HUDEP-2 (cell line): ENCODE measurements at regions not wholly inside any gene's neighbourhood (a gene's known extent, or its start where the extent isn't known, plus 50 kb on each side); places are given as distances from the start of the nearest gene placed in this dataset.

Source experiments
- DNase-seq, 76 experiments: peaks; one replicate each; lab custom pipeline; 2025; ENCODE audit not compliant: unreplicated experiment in 76 of 76; lab: John Stamatoyannopoulos, UW

DNA sequence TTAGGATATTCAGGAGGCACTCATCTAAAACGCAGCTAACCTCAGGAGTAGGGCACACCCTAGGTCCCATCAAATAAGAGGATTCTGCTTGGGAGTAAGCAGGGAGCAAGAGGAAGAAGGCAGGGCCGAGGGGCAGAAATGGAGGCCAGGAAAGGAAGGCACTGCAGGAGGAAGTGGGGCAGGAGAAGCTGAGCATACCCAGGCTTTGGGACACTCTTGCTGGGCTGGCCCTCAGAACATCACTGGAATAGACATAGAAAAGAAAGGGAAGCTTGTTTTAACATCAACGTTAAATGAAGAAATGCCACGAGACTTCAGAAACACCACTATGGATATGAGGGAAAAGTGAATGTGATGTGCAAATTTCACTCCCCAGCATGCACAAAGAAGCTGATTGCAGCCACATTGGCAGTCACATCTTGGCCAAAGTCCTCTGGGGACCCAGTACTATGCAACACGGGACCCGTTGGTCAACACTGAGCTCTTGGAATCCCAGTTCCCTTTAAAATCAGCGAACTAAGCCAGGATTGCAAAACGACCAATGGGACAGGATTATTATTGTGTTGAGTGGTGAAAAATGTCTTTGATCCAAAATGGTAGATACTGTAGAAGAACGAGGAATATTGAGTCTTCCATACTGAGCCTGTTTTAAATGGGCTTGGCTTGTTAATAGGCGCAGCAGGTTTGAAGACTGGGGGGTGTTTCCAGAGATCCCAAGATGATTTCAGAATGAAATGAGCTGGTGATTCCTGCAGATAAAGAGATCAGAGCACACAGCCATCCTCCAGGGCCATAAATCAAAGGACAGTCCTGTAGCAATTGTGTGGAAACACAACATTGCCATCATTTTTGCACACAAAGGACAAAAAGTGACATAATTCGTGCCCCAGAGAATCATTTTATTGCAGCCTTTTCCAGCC is 152.4 kb downstream of the TOMM20 start:
- DNase-seq = no peak

DNA sequence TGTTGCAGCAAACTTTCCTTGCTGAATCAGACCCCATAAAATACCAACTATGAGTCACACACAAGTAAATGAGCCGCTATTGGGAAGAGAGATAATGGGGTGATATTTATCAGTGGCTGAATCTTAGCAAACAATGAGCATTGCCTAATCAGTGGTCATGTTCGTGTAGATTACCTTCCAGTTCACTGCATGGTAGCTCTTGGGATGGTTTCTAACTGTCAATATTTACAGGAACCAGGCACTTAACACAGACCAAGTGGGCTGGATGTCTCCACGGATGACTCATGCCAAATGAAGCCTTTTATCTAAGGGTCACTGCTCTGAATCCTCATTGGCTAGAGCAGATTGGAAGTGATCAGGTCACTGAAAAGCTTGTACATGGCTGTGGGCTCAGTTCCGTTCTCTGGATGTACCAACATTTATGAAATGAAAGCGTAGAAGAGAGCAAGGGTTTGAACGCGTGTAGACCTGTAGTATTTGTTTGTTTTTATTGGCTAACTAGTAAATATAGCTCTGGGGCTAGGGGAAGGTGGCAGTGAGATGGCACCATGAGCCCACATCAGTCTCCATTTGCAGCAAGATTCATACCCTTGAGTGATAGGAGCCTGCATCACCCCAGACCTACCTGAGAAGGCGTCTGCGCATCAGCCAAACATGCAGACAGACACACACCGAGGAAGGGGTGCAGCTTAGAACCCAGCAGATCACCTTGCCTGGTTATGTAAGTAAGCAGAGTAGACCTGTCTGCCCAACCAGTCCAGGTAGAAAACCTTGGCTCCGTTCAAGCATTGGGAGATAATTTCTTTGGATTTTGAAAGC is 153.3 kb downstream of the TOMM20 start:
- DNase-seq = peak in 44 of 76 experiments; percentile 8 to 82 (median 49)

DNA sequence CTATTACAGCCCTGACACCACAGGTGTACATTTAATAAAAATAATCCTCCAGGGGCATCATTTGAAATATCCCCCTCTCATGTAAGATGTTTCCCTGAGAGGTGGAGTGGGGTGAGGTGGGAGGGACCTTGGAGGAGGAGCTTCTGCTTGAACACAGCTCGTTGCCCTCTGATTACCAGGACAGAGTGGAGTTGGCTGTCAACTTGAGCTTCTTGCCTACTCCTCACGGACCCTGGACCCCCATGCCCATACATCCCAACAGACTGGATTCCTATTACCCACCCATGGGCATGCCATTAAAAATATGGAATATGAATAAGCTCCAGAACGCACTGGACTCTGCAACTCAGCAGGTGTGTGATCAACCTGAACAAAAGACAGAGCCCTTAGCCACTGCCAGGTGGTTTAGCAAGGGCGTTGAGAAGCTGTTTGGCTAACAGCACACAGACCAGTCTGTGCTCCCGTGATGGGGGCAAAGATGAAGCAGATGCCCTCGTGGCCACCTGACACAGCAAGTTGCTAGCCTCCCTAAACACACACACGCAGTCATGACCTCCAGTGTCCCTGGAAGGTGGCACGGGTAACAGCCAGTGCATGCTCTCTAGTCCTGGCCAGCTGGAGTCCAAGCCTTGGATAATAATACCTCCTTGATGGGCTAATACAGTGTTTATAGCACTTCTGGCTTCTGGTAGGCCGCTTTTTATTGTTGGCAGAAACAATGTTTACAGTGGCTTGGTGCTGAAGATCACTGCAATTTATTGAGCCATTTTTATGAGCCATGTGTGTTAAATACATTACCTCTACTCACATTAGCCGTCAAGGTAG is 155.0 kb downstream of the TOMM20 start:
- DNase-seq = no peak

DNA sequence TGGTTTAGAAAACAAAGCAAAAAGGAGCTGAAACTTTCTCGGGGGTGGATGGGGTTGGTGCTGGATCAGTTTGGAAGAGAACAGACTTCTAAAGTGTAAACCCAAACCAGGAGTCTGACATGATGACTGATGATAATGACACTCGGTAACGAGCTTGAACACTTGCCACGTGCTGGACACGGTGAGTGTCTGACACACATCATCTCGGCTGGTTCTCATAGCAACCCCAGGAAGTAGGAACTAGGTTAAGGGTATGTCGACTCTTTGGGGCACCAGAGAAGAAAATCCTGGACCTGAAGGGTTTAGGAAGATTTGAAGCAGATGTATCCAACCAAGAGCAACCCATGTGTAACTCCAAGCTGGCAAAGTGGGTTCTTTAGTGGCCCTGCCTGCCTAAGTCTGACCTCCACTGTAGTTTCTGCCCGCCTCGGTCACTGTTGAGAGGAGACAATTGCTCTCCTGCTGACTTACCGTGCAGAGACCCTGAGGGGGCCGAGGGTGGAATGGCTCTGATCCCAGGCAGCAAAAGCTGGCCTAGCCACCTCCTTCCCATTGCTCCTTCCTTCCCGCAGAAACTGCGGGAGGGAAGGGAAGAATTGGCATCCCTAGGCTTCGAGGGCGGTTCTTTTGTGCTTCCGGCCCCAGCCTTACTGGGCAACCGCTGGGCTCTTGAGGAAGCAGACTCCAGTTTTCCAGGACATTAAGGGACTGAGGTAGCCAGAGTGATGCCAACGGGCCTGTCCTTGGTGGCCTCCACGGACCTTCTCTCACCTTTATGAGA is 156.0 kb downstream of the TOMM20 start:
- no peak for DNase-seq

DNA sequence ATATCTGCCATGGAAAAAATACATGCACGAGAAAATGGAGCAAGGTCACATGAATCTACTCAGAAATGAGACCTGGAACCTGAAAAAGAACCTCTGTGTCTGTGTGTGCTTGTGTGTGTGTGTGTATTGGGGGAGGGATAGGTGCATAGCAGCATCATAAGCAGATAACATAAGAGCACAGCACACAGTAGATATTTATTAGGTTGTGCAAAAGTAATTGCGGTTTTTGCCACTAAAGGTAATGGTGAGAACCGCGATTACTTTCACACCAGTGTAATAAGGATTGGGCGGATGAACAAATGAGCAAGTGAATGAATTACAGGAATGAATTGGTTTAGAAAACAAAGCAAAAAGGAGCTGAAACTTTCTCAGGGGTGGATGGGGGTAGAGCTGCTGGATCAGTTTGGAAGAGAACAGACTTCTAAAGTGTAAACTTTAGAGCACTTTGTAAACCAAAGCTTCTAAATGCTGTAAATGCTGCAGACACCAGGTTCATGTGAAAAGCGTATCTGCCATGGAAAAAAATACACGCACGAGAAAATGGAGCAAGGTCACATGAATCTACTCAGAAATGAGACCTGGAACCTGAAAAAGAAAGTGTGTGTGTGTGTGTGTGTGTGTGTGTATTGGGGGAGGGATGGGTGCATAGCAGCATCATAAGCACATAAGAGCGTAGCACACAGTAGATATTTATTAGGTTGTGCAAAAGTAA is 156.9 kb downstream of the TOMM20 start:
- no peak for DNase-seq

DNA sequence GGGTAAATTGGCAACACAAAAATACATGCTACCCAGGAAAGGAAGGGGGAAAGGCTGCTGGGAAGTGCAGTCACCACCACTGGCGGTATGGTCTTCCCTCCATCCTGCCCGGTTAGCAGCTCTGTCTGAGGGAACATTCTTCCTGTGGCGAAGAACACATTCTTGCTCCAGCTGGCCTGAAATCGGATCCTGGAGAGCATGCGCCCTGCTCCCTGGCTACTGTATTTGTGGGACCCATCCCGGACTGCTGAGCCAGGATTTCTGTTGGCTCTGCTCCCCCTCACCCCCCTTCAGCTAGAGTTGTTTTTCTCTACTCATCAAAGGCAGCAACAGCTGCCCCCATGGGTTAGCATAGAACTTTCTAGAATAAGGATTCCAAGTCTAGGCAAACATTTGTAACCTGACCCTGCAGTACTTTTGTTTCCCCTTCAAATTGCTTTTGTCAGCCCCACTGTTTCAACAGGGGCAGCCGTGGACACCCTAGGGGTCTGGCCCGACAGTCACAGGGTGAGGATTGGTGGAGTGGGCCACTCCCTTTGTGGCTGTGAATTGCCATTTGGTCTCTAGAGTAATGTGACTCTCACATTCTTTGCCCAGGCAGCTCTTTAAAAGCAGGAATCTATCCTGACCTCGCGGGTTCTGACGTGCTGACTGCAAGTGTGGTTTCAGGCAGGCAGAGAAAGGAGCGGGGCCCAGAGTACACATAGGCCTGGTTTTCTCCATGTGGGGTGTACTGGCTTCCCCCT is 157.7 kb downstream of the TOMM20 start:
- no peak for DNase-seq

DNA sequence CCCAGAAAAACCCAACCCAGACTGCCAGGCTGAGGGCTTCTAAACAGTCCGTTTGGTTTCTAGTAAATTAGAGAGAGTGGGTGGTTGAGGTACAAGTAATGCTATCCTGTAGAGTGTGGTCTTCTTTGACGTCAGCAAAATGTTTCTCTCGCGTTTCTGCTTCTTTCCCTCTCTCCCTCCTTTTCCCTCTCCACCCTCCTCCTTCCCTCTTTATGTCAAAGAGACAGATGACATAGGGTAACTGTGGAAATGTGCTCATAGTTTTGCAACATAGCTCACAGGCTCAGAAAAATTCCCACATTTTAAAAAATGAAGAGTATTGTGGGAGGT is 158.3 kb downstream of the TOMM20 start:
- DNase-seq = no peak

DNA sequence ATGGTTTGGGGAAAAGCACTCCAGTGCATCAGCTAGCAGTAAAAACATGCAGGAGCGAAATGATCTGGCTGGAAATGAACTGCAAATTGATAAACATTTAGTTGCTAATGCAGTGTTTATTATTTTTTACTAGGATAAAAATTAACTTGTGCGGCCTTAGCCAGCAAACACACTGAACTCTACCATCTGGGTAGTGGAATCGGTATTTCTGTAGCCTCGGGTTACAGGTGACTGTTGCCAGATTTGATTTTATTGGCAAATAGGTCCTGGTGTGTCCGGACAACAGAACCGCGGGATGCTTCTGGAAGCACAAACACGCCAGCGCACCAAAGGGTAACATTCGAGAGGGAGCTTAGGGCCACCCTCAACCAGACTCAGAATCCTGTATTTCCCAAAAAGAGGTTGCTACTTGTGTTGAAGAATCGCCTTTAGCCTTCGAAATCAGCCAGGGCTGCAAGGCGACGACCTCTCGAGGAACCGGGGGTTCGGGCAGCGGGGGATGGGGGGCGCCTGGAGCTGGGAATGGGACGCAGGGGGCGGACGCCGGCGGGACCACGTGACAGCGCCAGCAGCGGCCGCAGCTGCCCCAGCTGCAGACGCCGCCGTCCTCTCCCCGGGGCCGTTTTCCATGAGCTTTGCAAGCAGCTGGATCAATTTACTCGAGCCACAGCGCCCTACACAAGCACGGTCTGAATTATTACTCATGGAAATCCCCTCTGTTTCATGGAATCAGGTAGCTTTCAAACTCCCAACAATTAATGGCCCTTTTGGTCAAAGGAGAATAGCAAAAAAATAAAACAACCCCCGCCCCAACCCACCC is 158.8 kb downstream of the TOMM20 start:
- DNase-seq = no peak

DNA sequence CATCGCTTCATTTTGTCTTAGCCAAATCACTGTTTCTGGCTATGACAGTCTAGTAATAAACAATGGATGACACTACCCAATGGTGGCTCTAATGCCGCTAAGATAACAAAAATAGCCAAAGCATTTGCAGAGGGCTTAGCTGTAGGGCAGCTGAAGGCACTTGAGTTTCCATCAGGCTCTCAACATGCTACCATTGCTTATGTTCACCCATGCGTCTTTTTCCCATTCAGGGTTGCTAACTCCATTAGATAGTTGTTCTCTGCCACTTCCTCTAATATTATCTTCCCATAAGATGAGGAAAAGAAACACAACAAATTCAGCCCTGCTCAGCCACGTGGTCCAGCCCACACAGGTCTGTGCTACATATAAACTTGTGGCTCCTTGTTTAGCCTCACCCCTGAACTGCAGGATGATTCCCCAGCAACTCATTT is 159.6 kb downstream of the TOMM20 start:
- DNase-seq = no peak

DNA sequence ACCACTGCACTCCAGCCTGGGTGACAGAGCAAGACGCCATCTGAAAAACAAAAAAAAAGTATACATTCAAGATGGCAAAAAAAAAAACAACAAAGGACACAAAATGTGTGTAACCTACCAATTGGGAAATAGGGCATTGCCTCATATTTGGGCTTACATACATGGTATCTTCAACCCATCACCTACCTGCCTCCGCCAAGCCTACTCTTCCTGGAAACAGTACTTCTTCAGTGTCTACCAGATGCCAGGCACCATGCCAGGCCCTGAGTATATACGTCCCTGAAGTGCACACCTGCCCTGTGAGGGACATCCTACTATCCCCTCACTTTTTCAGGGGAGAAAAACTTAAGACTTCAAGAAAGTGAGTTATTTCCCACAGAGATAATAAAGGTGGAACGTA is 160.2 kb downstream of the TOMM20 start:
- no peak for DNase-seq

DNA sequence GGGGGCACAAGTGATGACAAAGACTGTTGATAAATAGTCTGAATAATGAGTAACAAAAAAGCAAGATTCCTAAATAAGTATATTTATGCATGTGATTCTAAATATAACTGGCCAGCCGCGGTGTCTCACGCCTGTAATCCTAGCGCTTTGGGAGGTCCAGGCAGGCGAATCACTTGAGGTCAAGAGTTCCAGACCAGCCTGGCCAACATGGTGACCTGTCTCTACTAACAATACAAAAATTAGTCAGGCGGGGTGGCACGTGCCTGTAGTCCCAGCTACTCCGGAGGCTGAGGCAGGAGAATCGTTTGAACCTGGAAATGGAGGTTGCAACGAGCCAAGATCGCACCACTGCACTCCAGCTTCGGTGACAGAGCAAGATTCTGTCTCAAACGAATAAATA is 161.5 kb downstream of the TOMM20 start:
- no peak for DNase-seq

DNA sequence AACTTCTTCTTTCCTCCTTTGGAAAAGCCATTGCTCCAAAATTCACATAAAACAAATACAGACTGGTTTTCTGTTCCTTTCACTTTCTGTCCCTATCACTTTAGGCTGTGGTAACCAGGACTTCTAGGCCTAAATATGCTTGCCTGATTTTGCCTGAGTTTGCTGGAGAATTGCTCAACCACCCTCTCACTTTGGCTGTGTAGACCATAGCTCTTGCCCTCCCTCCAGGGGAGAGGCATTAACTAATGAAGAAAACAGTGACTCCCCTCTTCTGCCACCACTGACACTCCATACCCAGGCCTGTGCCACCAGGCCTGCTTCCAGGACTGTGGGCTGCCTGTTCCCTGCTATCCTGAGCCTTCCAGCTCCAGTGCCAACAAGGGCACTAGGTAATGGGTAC is 163.5 kb downstream of the TOMM20 start:
- no peak for DNase-seq

DNA sequence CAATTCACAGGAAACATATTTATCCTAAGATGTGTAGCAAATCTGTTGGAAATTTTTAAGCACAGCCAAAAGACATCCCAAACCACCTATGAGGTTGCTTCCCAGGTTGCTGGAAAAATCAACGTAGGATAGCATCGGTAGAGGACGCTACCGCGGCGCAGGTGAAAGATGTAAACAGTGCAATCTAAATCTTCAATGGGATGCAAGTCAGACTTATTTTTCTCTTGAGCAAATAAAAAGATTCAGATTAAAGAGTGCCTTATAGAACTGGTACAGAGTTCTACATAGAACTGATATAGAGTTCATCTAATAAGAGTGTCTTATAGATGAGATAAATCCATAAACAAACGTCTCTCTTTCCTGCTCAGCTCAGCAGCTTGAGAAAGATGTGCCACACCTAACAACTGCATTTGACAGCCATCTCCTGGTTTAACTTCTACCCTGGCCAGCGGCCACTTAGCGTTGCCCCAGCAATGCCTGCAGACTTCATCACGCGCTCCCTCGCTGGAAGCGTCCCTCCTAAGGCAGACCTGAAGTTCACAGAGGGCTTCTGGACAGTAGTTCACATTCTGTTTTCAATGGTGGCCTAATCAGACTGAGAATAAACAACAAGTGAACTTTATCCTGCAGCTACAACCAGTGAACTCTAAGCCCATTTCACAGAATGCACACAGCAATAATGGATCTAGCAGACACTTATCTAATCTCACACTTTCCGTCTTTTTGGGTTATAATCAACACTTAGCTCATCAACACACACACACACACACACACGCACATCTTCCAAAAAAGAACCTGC is 164.5 kb downstream of the TOMM20 start:
- DNase-seq = no peak

DNA sequence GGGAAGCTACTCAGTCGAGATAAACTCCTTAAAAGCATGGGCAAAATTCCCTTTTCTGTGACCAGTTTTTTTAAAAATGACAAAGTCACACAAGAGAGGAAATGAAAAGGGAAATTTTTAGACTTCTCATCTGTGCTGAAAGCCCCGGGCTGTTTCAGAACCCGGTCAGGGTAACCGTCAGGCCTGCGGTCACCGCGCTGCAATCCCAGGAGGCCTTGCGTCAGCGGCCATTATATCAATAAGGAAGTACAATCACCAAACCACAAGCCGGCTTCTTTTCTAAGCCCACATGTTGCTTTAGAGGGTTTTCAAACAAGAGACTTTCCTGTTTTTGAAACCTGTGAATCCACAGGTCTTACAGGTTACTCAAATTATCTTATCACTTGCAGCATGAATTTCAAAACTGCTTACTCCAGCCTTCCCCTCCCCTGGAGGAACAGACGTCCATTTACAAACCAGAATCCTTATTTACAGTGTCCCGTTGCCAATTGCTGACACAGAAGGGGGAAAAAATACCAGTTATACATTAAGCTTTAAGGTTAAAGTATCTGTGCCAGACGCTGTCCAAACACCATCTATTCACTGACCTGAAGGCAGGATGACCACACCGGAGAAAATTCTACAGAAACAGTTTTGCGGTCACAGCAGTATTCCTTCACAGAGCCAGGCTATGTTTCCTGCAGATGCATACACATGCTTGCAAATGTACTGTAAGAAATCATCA is 165.3 kb downstream of the TOMM20 start:
- peak in 6 of 76 experiments; percentile 5 to 58 (median 12) for DNase-seq

DNA sequence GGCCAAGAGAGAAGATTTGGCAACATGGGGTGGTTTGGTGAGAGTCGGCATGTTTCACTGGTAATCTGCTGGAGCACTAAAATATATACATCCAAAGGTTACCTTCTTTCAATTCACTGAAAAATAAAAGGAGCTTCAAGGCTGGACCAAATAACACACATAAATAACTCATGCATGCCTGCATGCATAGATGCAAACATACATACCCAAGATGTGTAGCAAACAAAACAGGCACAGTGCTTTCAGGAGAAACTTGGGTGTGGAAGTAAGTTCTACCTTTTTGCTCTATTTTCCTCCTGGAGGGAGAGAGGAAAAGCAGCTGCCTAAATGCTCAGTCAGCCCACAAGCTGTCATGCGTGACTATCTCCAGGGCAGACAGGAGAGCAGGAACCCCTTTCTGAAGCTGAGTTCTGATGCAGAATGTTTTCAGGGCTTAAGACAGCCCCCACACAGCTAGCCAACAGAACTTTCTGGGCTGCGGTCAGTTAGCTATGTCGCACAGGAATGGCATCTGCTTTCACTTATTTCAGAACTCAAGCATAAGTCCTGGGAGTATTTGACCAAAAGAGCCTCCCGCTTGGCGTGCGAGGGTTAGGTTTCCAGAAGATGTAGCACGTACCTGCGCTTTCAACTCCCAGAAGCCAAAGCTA is 166.2 kb downstream of the TOMM20 start:
- no peak for DNase-seq
